Trophoblast cell (in vitro differentiated cells and primary cell): ENCODE measurements at regions not wholly inside any gene's neighbourhood (a gene's known extent, or its start where the extent isn't known, plus 50 kb on each side); places are given as distances from the start of the nearest gene placed in this dataset.

Source experiments
- DNase-seq, 2 donors: peaks; one replicate each; pipeline ENCODE4 v3.0.0-alpha.2; 2016
- H2AFZ ChIP-seq: 2 replicates; pipeline ENCODE4 v1.6.1; 2013; ENCODE audit warnings: low read length, moderate library complexity, mild to moderate bottlenecking; ENCODE audit not compliant: insufficient read depth, poor library complexity
- H2AK5ac ChIP-seq: 2 replicates; pipeline ENCODE4 v1.6.1; 2013; ENCODE audit warnings: mild to moderate bottlenecking, low read length
- H2BK120ac ChIP-seq: 2 replicates; pipeline ENCODE4 v1.6.1; 2013; ENCODE audit warnings: low read length, mild to moderate bottlenecking, moderate library complexity; ENCODE audit not compliant: insufficient read depth, poor library complexity
- H2BK12ac ChIP-seq: 2 replicates; pipeline ENCODE4 v1.6.1; 2013; ENCODE audit warnings: mild to moderate bottlenecking, low read length, moderate library complexity
- H2BK5ac ChIP-seq: 2 replicates; pipeline ENCODE4 v1.6.1; 2013; ENCODE audit warnings: low read length, low read depth, moderate library complexity, mild to moderate bottlenecking; ENCODE audit not compliant: poor library complexity
- H3K14ac ChIP-seq: 2 replicates; pipeline ENCODE4 v1.6.1; 2013; ENCODE audit warnings: mild to moderate bottlenecking, low read length
- H3K18ac ChIP-seq: 2 replicates; pipeline ENCODE4 v1.6.1; 2013; ENCODE audit warnings: mild to moderate bottlenecking, low read length
- H3K23ac ChIP-seq: 2 replicates; pipeline ENCODE4 v1.6.1; 2013; ENCODE audit warnings: low read length
- H3K27ac ChIP-seq: 2 replicates; pipeline ENCODE4 v1.5.1; 2013; ENCODE audit warnings: low read depth, mild to moderate bottlenecking, inconsistent platforms, low read length, moderate library complexity
- H3K27me3 ChIP-seq: 2 replicates; pipeline ENCODE4 v1.6.1; 2013; ENCODE audit warnings: inconsistent platforms, mild to moderate bottlenecking, low read length, moderate library complexity; ENCODE audit not compliant: insufficient read depth
- H3K36me3 ChIP-seq, 2 experiments: 1 replicate in 1 of 2; 2 replicates in 1 of 2; pipeline ENCODE4 v1.6.1; 2013; ENCODE audit warnings: low read length in 2 of 2, mild to moderate bottlenecking in 2 of 2, moderate library complexity in 1 of 2; ENCODE audit not compliant: insufficient read depth in 2 of 2, control insufficient read depth in 1 of 2
- H3K4ac ChIP-seq: 2 replicates; pipeline ENCODE4 v1.6.1; 2013; ENCODE audit warnings: low read depth, mild to moderate bottlenecking, low read length, moderate library complexity
- H3K4me1 ChIP-seq, 2 experiments: 1 replicate in 1 of 2; 2 replicates in 1 of 2; pipeline ENCODE4 v1.6.1; 2013; ENCODE audit warnings: low read length in 2 of 2, mild to moderate bottlenecking in 2 of 2, moderate library complexity in 1 of 2; ENCODE audit not compliant: insufficient read depth in 2 of 2, control insufficient read depth in 1 of 2
- H3K4me2 ChIP-seq: 2 replicates; pipeline ENCODE4 v1.6.1; 2013; ENCODE audit warnings: inconsistent platforms, mild to moderate bottlenecking, low read length, moderate library complexity
- H3K4me3 ChIP-seq: 2 replicates; pipeline ENCODE4 v1.5.1; 2013; ENCODE audit warnings: mild to moderate bottlenecking, low read depth, low read length, inconsistent platforms
- H3K79me1 ChIP-seq: one replicate; pipeline ENCODE4 v1.6.1; 2013; ENCODE audit warnings: low read length
- H3K79me2 ChIP-seq: 2 replicates; pipeline ENCODE4 v1.6.1; 2013; ENCODE audit warnings: low read length, mild to moderate bottlenecking; ENCODE audit not compliant: control insufficient read depth, insufficient read depth, poor library complexity
- H3K9ac ChIP-seq: 2 replicates; pipeline ENCODE4 v1.6.1; 2013; ENCODE audit warnings: mild to moderate bottlenecking, low read length
- H3K9me3 ChIP-seq: 2 replicates; pipeline ENCODE4 v1.6.1; 2013; ENCODE audit warnings: low read depth, mild to moderate bottlenecking, control low read depth, inconsistent platforms, low read length; ENCODE audit not compliant: insufficient read depth
- H4K12ac ChIP-seq: 2 replicates; pipeline ENCODE4 v1.6.1; 2013; ENCODE audit warnings: low read depth, mild to moderate bottlenecking, low read length, moderate library complexity
- H4K8ac ChIP-seq: 2 replicates; pipeline ENCODE4 v1.6.1; 2013; ENCODE audit warnings: low read depth, mild to moderate bottlenecking, low read length, moderate library complexity
- H4K91ac ChIP-seq: one replicate; pipeline ENCODE4 v1.6.1; 2013; ENCODE audit warnings: low read depth, mild to moderate bottlenecking, low read length, moderate library complexity
- WGBS: extraction: QIAGEN DNeasy Blood & Tissue Kit; methylation state at CpG from one replicate; pipeline ENCODE4 v1.1.7; 2013; ENCODE audit warnings: missing lambda C conversion rate; ENCODE audit not compliant: insufficient read length, insufficient coverage; ENCODE audit errors: extremely low coverage; 5-methylcytosine and 5-hydroxymethylcytosine counted together

DNA sequence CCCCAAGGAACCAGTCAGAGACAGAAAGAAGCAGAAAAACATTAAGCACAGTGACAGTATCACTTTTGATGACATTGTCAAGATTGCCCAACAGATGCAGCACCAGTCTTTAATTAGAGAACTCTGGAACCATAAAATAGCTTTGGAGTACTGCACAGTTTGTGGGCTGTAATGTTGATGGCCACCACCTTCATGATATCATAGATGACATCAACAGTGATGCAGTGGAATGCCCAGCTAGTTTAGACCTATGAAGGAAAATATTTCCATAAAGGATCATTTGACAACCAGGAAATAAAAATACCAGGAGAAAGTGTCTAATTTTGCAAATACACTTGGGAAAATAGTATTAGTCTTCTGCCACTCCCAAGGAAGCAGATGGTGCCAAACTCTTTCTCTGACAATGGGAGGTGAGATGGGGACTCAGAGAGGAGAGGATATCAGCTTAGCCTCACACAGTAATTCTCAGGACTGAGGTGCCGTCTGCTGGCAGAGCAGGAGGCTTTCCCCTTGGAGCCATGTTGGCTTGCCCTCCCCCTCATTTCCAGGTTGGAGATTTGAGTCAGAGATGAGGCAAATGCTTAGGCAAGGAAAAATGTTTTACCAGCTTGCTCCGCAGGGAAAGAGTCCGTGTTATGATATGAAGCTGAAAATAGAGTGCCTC lies 107.5 kb upstream of the CELF4 start:
- no peak overlapping the region for H4K91ac ChIP-seq
- no peak overlapping the region for H2BK5ac ChIP-seq
- H3K23ac ChIP-seq: no peak overlapping the region
- no peaks in the 10 kb centered on the region for H3K27me3 ChIP-seq
- H3K79me1 ChIP-seq: no peaks in the 10 kb centered on the region
- H3K79me2 ChIP-seq: no peaks in the 10 kb centered on the region
- H4K12ac ChIP-seq: no peak overlapping the region
- H3K4me1 ChIP-seq: peaks cover 2 to 3% of the 10 kb centered on the region in 2 experiments
- peaks cover 3% of the 10 kb centered on the region for H3K9me3 ChIP-seq
- no peak overlapping the region for H3K14ac ChIP-seq
- H3K27ac ChIP-seq: no peak overlapping the region
- H3K4me3 ChIP-seq: no peak overlapping the region
- no peak overlapping the region for H3K4ac ChIP-seq
- no peaks in the 10 kb centered on the region for H3K36me3 ChIP-seq
- no peak overlapping the region for H3K9ac ChIP-seq
- no peak overlapping the region for H2AK5ac ChIP-seq
- no peak overlapping the region for H3K18ac ChIP-seq
- H3K4me2 ChIP-seq: no peak overlapping the region
- H4K8ac ChIP-seq: no peak overlapping the region
- H2BK12ac ChIP-seq: no peak overlapping the region
- no peak overlapping the region for H2AFZ ChIP-seq
- no peak for DNase-seq
- no CpG with 5 or more reads among the region's 3 CpGs for WGBS
- no peak overlapping the region for H2BK120ac ChIP-seq

DNA sequence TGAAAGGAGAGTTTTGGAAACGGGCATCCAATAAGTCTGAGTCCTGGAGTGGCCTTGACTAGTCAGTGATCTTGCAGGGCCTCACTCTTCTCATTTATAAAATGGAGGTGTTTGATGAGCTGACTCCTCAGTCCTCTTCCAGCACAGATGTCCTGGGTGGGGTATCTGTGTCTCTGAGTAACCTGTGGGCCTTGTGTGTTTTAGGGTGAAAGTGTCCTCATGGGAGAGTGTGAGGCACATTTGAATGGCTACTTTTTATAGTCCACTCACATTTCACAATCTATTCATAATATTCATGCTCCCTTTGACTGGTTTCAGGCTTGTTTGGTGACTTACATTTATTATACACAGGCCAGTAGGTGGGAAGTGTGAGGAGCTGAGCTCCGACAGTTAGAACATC lies 106.4 kb upstream of the CELF4 start:
- H3K9me3 ChIP-seq: peaks cover 3% of the 10 kb centered on the region
- no peak overlapping the region for H3K9ac ChIP-seq
- no peak overlapping the region for H2BK120ac ChIP-seq
- H4K91ac ChIP-seq: no peak overlapping the region
- no peaks in the 10 kb centered on the region for H3K27me3 ChIP-seq
- H3K23ac ChIP-seq: no peak overlapping the region
- no peaks in the 10 kb centered on the region for H3K36me3 ChIP-seq
- WGBS: no CpG with 5 or more reads among the region's 2 CpGs
- H4K8ac ChIP-seq: no peak overlapping the region
- no peak overlapping the region for H2BK5ac ChIP-seq
- no peak overlapping the region for H4K12ac ChIP-seq
- no peak overlapping the region for H3K4me2 ChIP-seq
- H3K79me1 ChIP-seq: no peaks in the 10 kb centered on the region
- H3K79me2 ChIP-seq: no peaks in the 10 kb centered on the region
- H3K18ac ChIP-seq: no peak overlapping the region
- no peak for DNase-seq
- peaks cover 2 to 3% of the 10 kb centered on the region in 2 experiments for H3K4me1 ChIP-seq
- no peak overlapping the region for H2AK5ac ChIP-seq
- H2AFZ ChIP-seq: no peak overlapping the region
- no peak overlapping the region for H3K4me3 ChIP-seq
- H3K4ac ChIP-seq: no peak overlapping the region
- H3K14ac ChIP-seq: no peak overlapping the region
- H2BK12ac ChIP-seq: no peak overlapping the region
- H3K27ac ChIP-seq: no peak overlapping the region

DNA sequence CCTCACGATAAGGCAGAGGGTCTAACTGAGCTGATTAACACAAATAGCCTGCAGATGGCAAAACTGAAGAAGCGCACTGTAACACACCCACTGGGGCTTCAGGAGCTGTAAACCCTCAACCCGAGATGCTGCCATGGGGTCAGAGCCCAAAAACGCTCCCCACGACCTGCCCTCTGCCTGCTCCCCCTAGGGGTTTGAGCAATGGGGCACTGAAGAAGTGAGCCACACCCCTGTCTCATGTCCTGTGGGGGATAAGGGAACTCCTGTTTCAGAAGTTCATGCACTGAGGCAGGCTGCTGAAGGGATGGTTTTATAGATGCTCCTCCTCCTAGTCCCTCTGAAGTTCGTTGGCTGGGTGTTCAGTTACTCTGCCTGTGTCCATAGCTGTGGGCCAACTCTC lies 105.9 kb upstream of the CELF4 start:
- no peak overlapping the region for H3K9ac ChIP-seq
- no peak overlapping the region for H2BK120ac ChIP-seq
- no peak overlapping the region for H4K8ac ChIP-seq
- peaks cover 2 to 3% of the 10 kb centered on the region in 2 experiments for H3K4me1 ChIP-seq
- H2BK5ac ChIP-seq: no peak overlapping the region
- H4K91ac ChIP-seq: no peak overlapping the region
- peaks cover 3% of the 10 kb centered on the region for H3K9me3 ChIP-seq
- H3K27ac ChIP-seq: no peak overlapping the region
- H2AK5ac ChIP-seq: no peak overlapping the region
- H3K4me3 ChIP-seq: no peak overlapping the region
- H3K23ac ChIP-seq: no peak overlapping the region
- no peak overlapping the region for H3K14ac ChIP-seq
- no peaks in the 10 kb centered on the region for H3K36me3 ChIP-seq
- no peaks in the 10 kb centered on the region for H3K79me1 ChIP-seq
- H2AFZ ChIP-seq: no peak overlapping the region
- WGBS: no CpG with 5 or more reads among the region's 6 CpGs
- no peak for DNase-seq
- H3K27me3 ChIP-seq: no peaks in the 10 kb centered on the region
- no peak overlapping the region for H3K4me2 ChIP-seq
- H4K12ac ChIP-seq: no peak overlapping the region
- no peak overlapping the region for H2BK12ac ChIP-seq
- no peak overlapping the region for H3K4ac ChIP-seq
- H3K79me2 ChIP-seq: no peaks in the 10 kb centered on the region
- no peak overlapping the region for H3K18ac ChIP-seq

DNA sequence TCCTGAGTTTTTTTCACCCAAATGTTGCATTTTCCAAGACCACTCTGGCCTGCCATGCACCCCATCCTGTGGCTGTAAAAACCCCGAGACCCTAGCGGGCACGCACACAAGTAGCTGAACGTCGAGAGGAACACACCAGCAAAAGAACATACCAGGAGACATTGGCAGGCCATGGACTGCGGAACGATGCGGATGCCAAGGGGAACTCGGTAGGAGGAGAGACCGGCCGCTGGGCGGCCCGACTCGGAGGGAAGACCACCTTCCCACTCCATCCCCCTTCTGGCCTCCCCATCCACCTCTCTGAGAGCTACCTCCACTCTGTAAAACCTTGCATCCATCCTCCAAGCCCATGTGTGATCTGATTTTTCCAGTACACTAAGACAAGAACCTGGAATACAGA lies 105.5 kb upstream of the CELF4 start:
- Histone ChIP-seq H2BK120ac (no peak overlapping the region), H3K79me2 (no peaks in the 10 kb centered on the region), H2BK12ac (no peak overlapping the region), H3K9ac (no peak overlapping the region), H3K36me3 (no peaks in the 10 kb centered on the region), H3K4me3 (no peak overlapping the region), H3K9me3 (peaks cover 3% of the 10 kb centered on the region), H3K4me2 (no peak overlapping the region), H3K14ac (no peak overlapping the region), H3K4ac (no peak overlapping the region), H3K23ac (no peak overlapping the region), H4K12ac (no peak overlapping the region), H3K79me1 (no peaks in the 10 kb centered on the region), H2BK5ac (no peak overlapping the region), H4K8ac (no peak overlapping the region), H3K18ac (no peak overlapping the region), H2AFZ (no peak overlapping the region), H2AK5ac (no peak overlapping the region), H3K4me1 (peaks cover 2 to 3% of the 10 kb centered on the region in 2 experiments), H3K27ac (no peak overlapping the region), H3K27me3 (no peaks in the 10 kb centered on the region), H4K91ac (no peak overlapping the region)
- WGBS: no CpG with 5 or more reads among the region's 14 CpGs
- no peak for DNase-seq
